GM12878 (cell line): ENCODE measurements at regions not wholly inside any gene's neighbourhood (a gene's known extent, or its start where the extent isn't known, plus 50 kb on each side); places are given as distances from the start of the nearest gene placed in this dataset.

Experiments used
- ATAC-seq: fragments of 200-7000 bp; cut with Tn5 transposase; 3 replicates; pipeline ENCODE4 v1.9.1; 2020; ENCODE audit warnings: mild to moderate bottlenecking, moderate library complexity
- BruUV-seq: library from RNA; stranded (reverse); fragments of 400-500 nt; replicated peaks from 2 replicates; lab custom pipeline; 2021; lab: Mats Ljungman, UMichigan
- CTCF ChIA-PET: fragments of 300-600 bp; sonication (Branson Sonifier 250); formaldehyde crosslinking; extraction: SDS; loops from one replicate; lab custom pipeline; 2021; ENCODE audit warnings: inconsistent platforms; lab: Yijun Ruan, JAX
- POLR2A ChIA-PET: fragments of 350-600 bp; formaldehyde crosslinking; extraction: SDS; loops from one replicate; lab custom pipeline; 2021; ENCODE audit warnings: inconsistent platforms; lab: Charles Lee
- RAD21 ChIA-PET: fragments of 300-600 bp; sonication (Branson Sonifier 250); formaldehyde crosslinking; loops from one replicate; lab custom pipeline; 2023; ENCODE audit warnings: antibody characterized with exemption; ENCODE audit not compliant: unreplicated experiment; lab: Charles Lee
- SMC1A ChIA-PET: fragments of 300-600 bp; sonication (Branson Sonifier 250); formaldehyde crosslinking; loops from one replicate; lab custom pipeline; 2023; ENCODE audit not compliant: unreplicated experiment, uncharacterized antibody; lab: Charles Lee
- DNase-seq: peaks from one replicate; pipeline ENCODE4 v3.0.0-alpha.2; 2011; ENCODE audit warnings: low read depth, low spot score
- FAIRE-seq: peaks from 3 replicates; lab custom pipeline; 2011; peaks lifted over from hg19 to GRCh38; lab: Jason Lieb, UNC
- H2AFZ ChIP-seq: 2 replicates; pipeline ENCODE4 v1.6.0; 2011; ENCODE audit warnings: low read depth, low read length, control low read depth; ENCODE audit not compliant: control insufficient read depth
- H3K27ac ChIP-seq: 2 replicates; pipeline ENCODE4 v1.5.1; 2011; ENCODE audit warnings: control low read depth; ENCODE audit not compliant: control insufficient read depth, insufficient read depth
- H3K27me3 ChIP-seq, 2 experiments: replicated peaks in 1 of 2; 2 replicates each; pipeline versions ENCODE4 v1.6.0 to v1.6.1; 2011; ENCODE audit warnings: low read length in 1 of 2; ENCODE audit not compliant: control insufficient read depth in 2 of 2, insufficient read depth in 2 of 2
- H3K36me3 ChIP-seq, 2 experiments: 2 replicates each; pipeline ENCODE4 v1.5.1; 2011; ENCODE audit warnings: low read length in 1 of 2; ENCODE audit not compliant: control insufficient read depth in 2 of 2, insufficient read depth in 2 of 2
- H3K4me1 ChIP-seq: 2 replicates; pipeline ENCODE4 v1.6.1; 2011; ENCODE audit warnings: mild to moderate bottlenecking, low read length, moderate library complexity, mixed read lengths; ENCODE audit not compliant: control insufficient read depth, insufficient read depth
- H3K4me2 ChIP-seq: 2 replicates; pipeline ENCODE4 v1.6.0; 2011; ENCODE audit warnings: control low read depth; ENCODE audit not compliant: control insufficient read depth, insufficient read depth
- H3K4me3 ChIP-seq: fragments of 200-600 bp; sonication (generic); 2 replicates; pipeline ENCODE4 v1.5.1; 2016
- H3K79me2 ChIP-seq: 2 replicates; pipeline ENCODE4 v1.6.0; 2011; ENCODE audit warnings: low read length; ENCODE audit not compliant: control insufficient read depth, insufficient read depth
- H3K9ac ChIP-seq: 2 replicates; pipeline ENCODE4 v1.8.0; 2011; ENCODE audit warnings: low read length, control low read depth, mixed read lengths; ENCODE audit not compliant: control insufficient read depth, insufficient read depth
- H3K9me3 ChIP-seq: replicated peaks from 3 replicates; pipeline ENCODE4 v1.5.1; 2011; ENCODE audit warnings: mild to moderate bottlenecking, low read length; ENCODE audit not compliant: control insufficient read depth, insufficient read depth
- H4K20me1 ChIP-seq: 2 replicates; pipeline ENCODE4 v1.6.0; 2011; ENCODE audit not compliant: control insufficient read depth, insufficient read depth
- BMI1 ChIP-seq: fragments of 450-650 bp; IDR thresholded peaks from 2 replicates; pipeline ENCODE4 v1.6.1; 2016; ENCODE audit warnings: mild to moderate bottlenecking, moderate library complexity, borderline replicate concordance
- CREM ChIP-seq: IDR thresholded peaks from 2 replicates; pipeline ENCODE4 v1.6.1; 2014; ENCODE audit warnings: antibody characterized with exemption, low read depth
- EED ChIP-seq: sonication (generic); IDR thresholded peaks from 2 replicates; pipeline ENCODE4 v1.6.1; 2016; ENCODE audit warnings: antibody characterized with exemption, low read depth
- EZH2 ChIP-seq: IDR thresholded peaks from 2 replicates; pipeline ENCODE4 v1.6.1; 2012; ENCODE audit warnings: low read depth, mild to moderate bottlenecking, control low read depth, inconsistent platforms, low read length, borderline replicate concordance; ENCODE audit not compliant: control insufficient read depth
- HDGF ChIP-seq: fragments of 450-650 bp; IDR thresholded peaks from 2 replicates; pipeline ENCODE4 v1.6.1; 2016; ENCODE audit warnings: antibody characterized with exemption
- IRF4 ChIP-seq: IDR thresholded peaks from 2 replicates; pipeline ENCODE4 v1.6.1; 2011; ENCODE audit warnings: low read depth, low read length
- NR2F1 ChIP-seq: fragments of 450-650 bp; conservative IDR thresholded peaks from 2 replicates; pipeline ENCODE4 v1.6.1; 2017; ENCODE audit warnings: mild to moderate bottlenecking
- RUNX3 ChIP-seq: IDR thresholded peaks from 2 replicates; pipeline ENCODE4 v1.6.1; 2012; ENCODE audit warnings: low read length, inconsistent platforms
- SMAD5 ChIP-seq: IDR thresholded peaks from 2 replicates; pipeline ENCODE4 v1.6.1; 2016; ENCODE audit warnings: antibody characterized with exemption, low read depth
- SREBF1 ChIP-seq: IDR thresholded peaks from 2 replicates; pipeline ENCODE4 v1.6.1; 2012; ENCODE audit warnings: mild to moderate bottlenecking, low read length
- WGBS: methylation state at CpG from one replicate; pipeline ENCODE4 v1.1.6; 2016; ENCODE audit warnings: low lambda C conversion rate; ENCODE audit not compliant: insufficient replicate concordance, insufficient coverage; ENCODE audit errors: missing lambda C conversion rate; 5-methylcytosine and 5-hydroxymethylcytosine counted together
- in situ Hi-C: fragments of 300-500 bp; cut with MboI; formaldehyde crosslinking; loops from 9 replicates; pipeline ENCODE4 v1.14.3; 2018; ENCODE audit warnings: mixed read lengths
- intact Hi-C: fragments of 100-400 bp; cut with micrococcal nuclease; formaldehyde crosslinking; loops from one replicate; pipeline ENCODE4 v1.14.2; 2022; ENCODE audit not compliant: unreplicated experiment
- TF ChIP-seq, protein P1 (sequence below): IDR thresholded peaks from 2 replicates; pipeline ENCODE4 v1.6.1; 2012; ENCODE audit warnings: improper control_type of control experiment, low read depth, low read length; ENCODE audit not compliant: insufficient replicate concordance
- TF ChIP-seq, protein P2 (sequence below): IDR thresholded peaks from 2 replicates; pipeline ENCODE4 v1.6.1; 2011; ENCODE audit warnings: mild to moderate bottlenecking, low read depth, low read length, moderate library complexity; ENCODE audit not compliant: insufficient replicate concordance
- TF ChIP-seq, protein P3 (sequence below): fragments of 450-650 bp; IDR thresholded peaks from 2 replicates; pipeline ENCODE4 v1.6.1; 2017; ENCODE audit warnings: low read depth, mild to moderate bottlenecking, moderate library complexity
- TF ChIP-seq, protein P4 (sequence below): fragments of 450-650 bp; IDR thresholded peaks from 2 replicates; pipeline ENCODE4 v1.6.1; 2018; ENCODE audit warnings: mild to moderate bottlenecking, low read depth, moderate library complexity; ENCODE audit not compliant: partially characterized antibody

DNA sequence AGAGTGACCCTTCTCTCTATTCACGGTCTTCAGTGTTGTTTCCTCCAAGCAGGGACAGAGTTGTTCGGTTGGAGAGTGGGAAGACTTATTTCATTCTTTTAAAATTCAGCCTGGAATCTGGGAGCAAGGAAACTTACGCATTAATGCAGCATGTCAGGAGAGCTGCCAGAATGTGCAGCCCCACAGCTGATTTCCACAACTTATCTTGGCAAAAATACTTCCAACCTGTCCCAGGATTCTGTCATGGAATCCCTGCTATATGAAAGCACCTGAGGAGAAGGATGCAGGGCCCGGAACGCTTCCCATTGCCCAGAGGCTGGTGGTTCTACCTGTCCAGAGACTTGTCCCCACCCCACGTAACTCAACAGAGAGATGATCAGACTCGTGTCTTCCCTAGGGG lies 86.9 kb upstream of the MKI67 start:
- H3K9ac ChIP-seq: no peak overlapping the region
- H3K27ac ChIP-seq: no peak overlapping the region
- no TSS peak for BruUV-seq
- no peaks in the 10 kb centered on the region for H3K9me3 ChIP-seq
- H3K4me1 ChIP-seq: no peaks in the 10 kb centered on the region
- ChIA-PET RAD21 (no interaction called here), CTCF (interaction anchor here (1.2 to 1.4 kb wide), 2 partner anchors 319 to 359 kb away, joined by 3 to 5 read pairs; no protein-coding TSS in a partner anchor), SMC1A (no interaction called here), POLR2A (no interaction called here)
- no peak overlapping the region for H3K4me2 ChIP-seq
- WGBS: 23% methylated on average over 7 of the region's 7 CpGs
- no peak for DNase-seq
- H3K36me3 ChIP-seq: no peaks in the 10 kb centered on the region
- H3K79me2 ChIP-seq: no peaks in the 10 kb centered on the region
- in situ Hi-C loops (no loop called here), intact Hi-C loops (loop anchor here (5.0 kb wide), 1 partner anchor 1914 kb away; no protein-coding TSS in a partner anchor)
- H3K4me3 ChIP-seq: no peak overlapping the region
- no peak overlapping the region for H2AFZ ChIP-seq
- peaks cover 1 to 6% of the 10 kb centered on the region in 2 experiments for H3K27me3 ChIP-seq
- H4K20me1 ChIP-seq: no peaks in the 10 kb centered on the region
- no peak for FAIRE-seq
- no peak for ATAC-seq
- TF ChIP-seq HDGF (no peak), SREBF1 (no peak), RUNX3 (no peak), EED (no peak), BMI1 (no peak), IRF4 (no peak), SMAD5 (no peak), NR2F1 (no peak), EZH2 (no peak), CREM (no peak)
- TF ChIP-seq, protein P1, sequence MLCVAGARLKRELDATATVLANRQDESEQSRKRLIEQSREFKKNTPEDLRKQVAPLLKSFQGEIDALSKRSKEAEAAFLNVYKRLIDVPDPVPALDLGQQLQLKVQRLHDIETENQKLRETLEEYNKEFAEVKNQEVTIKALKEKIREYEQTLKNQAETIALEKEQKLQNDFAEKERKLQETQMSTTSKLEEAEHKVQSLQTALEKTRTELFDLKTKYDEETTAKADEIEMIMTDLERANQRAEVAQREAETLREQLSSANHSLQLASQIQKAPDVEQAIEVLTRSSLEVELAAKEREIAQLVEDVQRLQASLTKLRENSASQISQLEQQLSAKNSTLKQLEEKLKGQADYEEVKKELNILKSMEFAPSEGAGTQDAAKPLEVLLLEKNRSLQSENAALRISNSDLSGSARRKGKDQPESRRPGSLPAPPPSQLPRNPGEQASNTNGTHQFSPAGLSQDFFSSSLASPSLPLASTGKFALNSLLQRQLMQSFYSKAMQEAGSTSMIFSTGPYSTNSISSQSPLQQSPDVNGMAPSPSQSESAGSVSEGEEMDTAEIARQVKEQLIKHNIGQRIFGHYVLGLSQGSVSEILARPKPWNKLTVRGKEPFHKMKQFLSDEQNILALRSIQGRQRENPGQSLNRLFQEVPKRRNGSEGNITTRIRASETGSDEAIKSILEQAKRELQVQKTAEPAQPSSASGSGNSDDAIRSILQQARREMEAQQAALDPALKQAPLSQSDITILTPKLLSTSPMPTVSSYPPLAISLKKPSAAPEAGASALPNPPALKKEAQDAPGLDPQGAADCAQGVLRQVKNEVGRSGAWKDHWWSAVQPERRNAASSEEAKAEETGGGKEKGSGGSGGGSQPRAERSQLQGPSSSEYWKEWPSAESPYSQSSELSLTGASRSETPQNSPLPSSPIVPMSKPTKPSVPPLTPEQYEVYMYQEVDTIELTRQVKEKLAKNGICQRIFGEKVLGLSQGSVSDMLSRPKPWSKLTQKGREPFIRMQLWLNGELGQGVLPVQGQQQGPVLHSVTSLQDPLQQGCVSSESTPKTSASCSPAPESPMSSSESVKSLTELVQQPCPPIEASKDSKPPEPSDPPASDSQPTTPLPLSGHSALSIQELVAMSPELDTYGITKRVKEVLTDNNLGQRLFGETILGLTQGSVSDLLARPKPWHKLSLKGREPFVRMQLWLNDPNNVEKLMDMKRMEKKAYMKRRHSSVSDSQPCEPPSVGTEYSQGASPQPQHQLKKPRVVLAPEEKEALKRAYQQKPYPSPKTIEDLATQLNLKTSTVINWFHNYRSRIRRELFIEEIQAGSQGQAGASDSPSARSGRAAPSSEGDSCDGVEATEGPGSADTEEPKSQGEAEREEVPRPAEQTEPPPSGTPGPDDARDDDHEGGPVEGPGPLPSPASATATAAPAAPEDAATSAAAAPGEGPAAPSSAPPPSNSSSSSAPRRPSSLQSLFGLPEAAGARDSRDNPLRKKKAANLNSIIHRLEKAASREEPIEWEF: no peak
- TF ChIP-seq, protein P2, sequence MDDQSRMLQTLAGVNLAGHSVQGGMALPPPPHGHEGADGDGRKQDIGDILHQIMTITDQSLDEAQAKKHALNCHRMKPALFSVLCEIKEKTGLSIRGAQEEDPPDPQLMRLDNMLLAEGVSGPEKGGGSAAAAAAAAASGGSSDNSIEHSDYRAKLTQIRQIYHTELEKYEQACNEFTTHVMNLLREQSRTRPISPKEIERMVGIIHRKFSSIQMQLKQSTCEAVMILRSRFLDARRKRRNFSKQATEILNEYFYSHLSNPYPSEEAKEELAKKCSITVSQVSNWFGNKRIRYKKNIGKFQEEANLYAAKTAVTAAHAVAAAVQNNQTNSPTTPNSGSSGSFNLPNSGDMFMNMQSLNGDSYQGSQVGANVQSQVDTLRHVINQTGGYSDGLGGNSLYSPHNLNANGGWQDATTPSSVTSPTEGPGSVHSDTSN: no peak
- TF ChIP-seq, protein P3, sequence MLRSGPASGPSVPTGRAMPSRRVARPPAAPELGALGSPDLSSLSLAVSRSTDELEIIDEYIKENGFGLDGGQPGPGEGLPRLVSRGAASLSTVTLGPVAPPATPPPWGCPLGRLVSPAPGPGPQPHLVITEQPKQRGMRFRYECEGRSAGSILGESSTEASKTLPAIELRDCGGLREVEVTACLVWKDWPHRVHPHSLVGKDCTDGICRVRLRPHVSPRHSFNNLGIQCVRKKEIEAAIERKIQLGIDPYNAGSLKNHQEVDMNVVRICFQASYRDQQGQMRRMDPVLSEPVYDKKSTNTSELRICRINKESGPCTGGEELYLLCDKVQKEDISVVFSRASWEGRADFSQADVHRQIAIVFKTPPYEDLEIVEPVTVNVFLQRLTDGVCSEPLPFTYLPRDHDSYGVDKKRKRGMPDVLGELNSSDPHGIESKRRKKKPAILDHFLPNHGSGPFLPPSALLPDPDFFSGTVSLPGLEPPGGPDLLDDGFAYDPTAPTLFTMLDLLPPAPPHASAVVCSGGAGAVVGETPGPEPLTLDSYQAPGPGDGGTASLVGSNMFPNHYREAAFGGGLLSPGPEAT: no peak
- TF ChIP-seq, protein P4, sequence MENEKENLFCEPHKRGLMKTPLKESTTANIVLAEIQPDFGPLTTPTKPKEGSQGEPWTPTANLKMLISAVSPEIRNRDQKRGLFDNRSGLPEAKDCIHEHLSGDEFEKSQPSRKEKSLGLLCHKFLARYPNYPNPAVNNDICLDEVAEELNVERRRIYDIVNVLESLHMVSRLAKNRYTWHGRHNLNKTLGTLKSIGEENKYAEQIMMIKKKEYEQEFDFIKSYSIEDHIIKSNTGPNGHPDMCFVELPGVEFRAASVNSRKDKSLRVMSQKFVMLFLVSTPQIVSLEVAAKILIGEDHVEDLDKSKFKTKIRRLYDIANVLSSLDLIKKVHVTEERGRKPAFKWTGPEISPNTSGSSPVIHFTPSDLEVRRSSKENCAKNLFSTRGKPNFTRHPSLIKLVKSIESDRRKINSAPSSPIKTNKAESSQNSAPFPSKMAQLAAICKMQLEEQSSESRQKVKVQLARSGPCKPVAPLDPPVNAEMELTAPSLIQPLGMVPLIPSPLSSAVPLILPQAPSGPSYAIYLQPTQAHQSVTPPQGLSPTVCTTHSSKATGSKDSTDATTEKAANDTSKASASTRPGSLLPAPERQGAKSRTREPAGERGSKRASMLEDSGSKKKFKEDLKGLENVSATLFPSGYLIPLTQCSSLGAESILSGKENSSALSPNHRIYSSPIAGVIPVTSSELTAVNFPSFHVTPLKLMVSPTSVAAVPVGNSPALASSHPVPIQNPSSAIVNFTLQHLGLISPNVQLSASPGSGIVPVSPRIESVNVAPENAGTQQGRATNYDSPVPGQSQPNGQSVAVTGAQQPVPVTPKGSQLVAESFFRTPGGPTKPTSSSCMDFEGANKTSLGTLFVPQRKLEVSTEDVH: no peak
